ENCODE measurements at regions not wholly inside any gene's neighbourhood (a gene's known extent, or its start where the extent isn't known, plus 50 kb on each side); places are given as distances from the start of the nearest gene placed in this dataset.

GRCh38 chr1:60577029-60577428 lies 503.5 kb upstream of the C1orf87 start:
- DNase-seq: no peak

GRCh38 chr1:60575326-60575977 lies 501.9 kb upstream of the C1orf87 start:
- DNase-seq: no peak

GRCh38 chr1:60573726-60574409 lies 500.3 kb upstream of the C1orf87 start:
- no peak for DNase-seq

- no peak for DNase-seq
These were observed 499.6 kb upstream of the C1orf87 start for GRCh38 chr1:60573121-60573520.

GRCh38 chr1:60572378-60572777 lies 498.8 kb upstream of the C1orf87 start:
- DNase-seq: no peak

GRCh38 chr1:60571811-60572210 lies 498.2 kb upstream of the C1orf87 start:
- no peak for DNase-seq

GRCh38 chr1:60569189-60569588 lies 495.6 kb upstream of the C1orf87 start:
- DNase-seq: no peak

- DNase-seq: no peak
These were observed 493.7 kb upstream of the C1orf87 start for GRCh38 chr1:60567256-60567655.

- no peak for DNase-seq
These were observed 491.6 kb upstream of the C1orf87 start for GRCh38 chr1:60564916-60565750.

- DNase-seq: no peak
These were observed 490.4 kb upstream of the C1orf87 start for GRCh38 chr1:60563777-60564535.

GRCh38 chr1:60562740-60563139 lies 489.2 kb upstream of the C1orf87 start:
- DNase-seq: no peak

GRCh38 chr1:60560701-60561100 lies 487.1 kb upstream of the C1orf87 start:
- DNase-seq: no peak

- no peak for DNase-seq
These were observed 484.7 kb upstream of the C1orf87 start for GRCh38 chr1:60558236-60558635.

GRCh38 chr1:60553730-60554129 lies 480.2 kb upstream of the C1orf87 start:
- no peak for DNase-seq

GRCh38 chr1:60547821-60548220 lies 474.3 kb upstream of the C1orf87 start:
- DNase-seq: no peak

GRCh38 chr1:60541831-60542532 lies 468.4 kb upstream of the C1orf87 start:
- DNase-seq: no peak

- DNase-seq: no peak
These were observed 466.6 kb upstream of the C1orf87 start for GRCh38 chr1:60540141-60540540.

GRCh38 chr1:60535713-60536112 lies 462.1 kb upstream of the C1orf87 start:
- no peak for DNase-seq

GRCh38 chr1:60527567-60527966 lies 454.0 kb upstream of the C1orf87 start:
- no peak for DNase-seq

- no peak for DNase-seq
These were observed 443.4 kb upstream of the C1orf87 start for GRCh38 chr1:60516996-60517395.

GRCh38 chr1:60510162-60510561 lies 436.6 kb upstream of the C1orf87 start:
- no peak for DNase-seq

GRCh38 chr1:60504206-60504840 lies 430.8 kb upstream of the C1orf87 start:
- no peak for DNase-seq

All from CD4-positive, alpha-beta T cell treated with Interleukin-17A for 4 hours (primary cell).